HG02623 (cell line): ENCODE measurements at regions not wholly inside any gene's neighbourhood (a gene's known extent, or its start where the extent isn't known, plus 50 kb on each side); places are given as distances from the start of the nearest gene placed in this dataset.

Experiments used
- ATAC-seq: cut with Tn5 transposase; IDR thresholded peaks from one replicate; pipeline ENCODE4 v1.9.1; 2021; ENCODE audit warnings: moderate library complexity; ENCODE audit not compliant: unreplicated experiment

DNA sequence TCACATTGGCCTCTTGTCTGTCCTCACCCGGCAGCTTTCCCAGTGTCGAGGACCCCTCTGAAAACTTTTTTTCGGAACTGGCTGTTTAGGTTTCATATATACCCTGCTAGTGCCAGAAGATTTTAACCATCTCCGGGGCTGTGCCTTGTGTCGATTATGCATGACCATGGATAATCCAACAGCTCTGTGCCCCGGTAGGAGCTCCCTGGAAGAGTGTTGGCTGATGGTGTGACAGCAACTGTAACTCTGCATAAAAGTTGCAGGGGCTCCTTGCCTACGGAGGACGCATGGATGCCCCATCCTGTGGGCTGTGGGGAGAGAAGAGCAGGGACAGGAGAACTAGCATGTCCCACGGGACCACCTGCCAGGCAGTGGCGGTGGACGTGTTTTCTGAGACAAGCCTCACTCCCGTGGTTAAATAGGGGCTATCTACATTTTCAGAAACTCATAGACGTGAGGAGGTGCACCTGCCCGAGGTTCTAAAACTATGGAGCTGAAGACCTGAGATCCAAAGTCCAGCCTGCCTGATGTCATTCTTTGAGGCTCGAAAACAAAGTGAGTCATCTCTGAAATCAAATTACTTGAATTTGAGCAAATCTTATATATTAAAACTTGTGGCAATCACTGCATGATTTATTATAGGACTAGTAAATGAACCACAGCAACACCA is 437.2 kb upstream of the HS6ST1 start:
- ATAC-seq: no peak

DNA sequence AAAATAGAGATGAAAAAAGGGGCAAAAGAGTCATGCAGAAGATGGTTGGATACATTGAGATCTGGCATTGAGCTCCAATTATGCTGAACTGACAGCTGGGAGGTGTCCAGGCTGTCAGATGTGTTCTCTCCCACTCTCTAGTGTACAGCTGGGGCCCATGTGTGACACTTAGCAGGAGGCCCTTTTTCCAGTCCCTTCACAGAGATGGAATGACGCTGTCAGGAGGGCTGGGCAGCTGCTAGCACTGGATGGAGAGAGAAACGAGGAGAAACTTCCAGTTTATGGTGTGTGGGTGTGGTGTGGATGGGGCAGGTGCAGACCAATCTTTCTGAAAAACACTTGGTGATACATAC is 437.7 kb upstream of the HS6ST1 start:
- ATAC-seq: no peak

DNA sequence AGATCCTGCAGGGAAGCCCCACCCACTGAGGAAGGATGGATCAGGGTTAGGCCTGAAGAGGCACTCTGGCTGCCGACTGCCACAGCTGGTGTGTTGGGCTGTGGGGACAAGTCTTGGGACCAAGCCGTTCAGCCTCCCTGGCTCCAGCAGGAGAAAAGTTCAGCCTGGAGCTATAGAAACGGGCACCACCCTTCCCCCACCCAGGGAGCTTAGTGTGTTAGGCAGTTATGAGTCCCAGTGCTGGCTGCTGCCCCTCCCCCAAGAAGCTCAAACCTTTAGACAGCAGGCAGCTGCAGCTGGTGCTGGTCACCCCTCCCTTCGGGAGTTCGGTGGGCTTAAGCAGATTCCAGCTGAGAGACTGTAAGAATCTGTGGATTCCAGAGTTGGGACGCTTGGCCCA is 447.1 kb upstream of the HS6ST1 start:
- no peak for ATAC-seq

DNA sequence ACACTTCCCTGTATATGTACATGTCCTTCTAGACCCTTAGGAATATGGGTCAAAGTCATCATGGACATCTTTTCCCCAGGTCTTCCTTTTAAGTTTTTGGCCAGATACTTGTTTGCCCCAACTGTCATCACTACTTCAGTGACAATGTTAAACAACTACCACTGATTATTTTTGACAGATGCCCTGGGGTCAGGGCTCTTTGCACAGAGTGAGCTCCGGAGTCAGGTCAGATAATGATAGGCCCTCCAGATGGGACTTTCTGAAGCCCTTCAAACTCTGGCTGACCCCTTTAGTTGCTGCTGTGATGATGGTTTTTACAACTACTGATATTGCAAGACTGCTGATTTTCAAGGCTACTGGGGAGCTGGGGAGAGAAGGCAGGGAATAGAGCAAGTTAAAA is 449.4 kb upstream of the HS6ST1 start:
- ATAC-seq: no peak

DNA sequence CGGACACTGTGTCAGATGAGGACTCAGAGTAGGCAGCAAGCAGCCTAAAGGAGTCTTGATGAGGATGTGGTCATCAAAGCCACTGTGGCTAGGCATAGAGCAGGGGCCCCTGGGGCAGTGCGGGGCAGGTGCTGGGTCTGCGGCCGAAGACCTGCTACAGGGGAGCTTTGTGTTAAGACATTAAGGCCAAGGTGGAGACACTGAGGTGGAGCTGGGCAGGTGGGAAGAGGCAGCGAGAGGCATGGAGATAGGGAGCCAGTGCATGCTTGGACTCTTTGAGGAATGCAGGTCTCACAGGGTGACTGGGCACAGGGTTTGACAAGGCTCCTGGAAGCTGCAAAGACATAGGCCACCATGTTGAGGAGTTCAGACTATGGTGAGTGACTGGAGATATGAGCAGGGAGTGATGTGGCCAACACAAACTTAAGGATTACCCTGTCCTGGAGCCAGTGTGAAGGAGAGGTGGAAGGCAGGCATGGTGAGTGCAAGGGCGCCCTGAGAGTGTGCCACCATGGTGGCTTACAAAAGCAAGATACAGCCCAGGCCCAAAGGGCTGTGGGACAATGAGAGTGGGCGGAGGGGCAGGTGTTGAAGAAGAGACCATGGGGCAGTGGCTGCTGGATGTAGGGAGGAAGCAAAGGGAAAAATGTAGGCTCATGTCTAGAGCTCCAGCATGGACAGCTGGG is 450.9 kb upstream of the HS6ST1 start:
- ATAC-seq: no peak

DNA sequence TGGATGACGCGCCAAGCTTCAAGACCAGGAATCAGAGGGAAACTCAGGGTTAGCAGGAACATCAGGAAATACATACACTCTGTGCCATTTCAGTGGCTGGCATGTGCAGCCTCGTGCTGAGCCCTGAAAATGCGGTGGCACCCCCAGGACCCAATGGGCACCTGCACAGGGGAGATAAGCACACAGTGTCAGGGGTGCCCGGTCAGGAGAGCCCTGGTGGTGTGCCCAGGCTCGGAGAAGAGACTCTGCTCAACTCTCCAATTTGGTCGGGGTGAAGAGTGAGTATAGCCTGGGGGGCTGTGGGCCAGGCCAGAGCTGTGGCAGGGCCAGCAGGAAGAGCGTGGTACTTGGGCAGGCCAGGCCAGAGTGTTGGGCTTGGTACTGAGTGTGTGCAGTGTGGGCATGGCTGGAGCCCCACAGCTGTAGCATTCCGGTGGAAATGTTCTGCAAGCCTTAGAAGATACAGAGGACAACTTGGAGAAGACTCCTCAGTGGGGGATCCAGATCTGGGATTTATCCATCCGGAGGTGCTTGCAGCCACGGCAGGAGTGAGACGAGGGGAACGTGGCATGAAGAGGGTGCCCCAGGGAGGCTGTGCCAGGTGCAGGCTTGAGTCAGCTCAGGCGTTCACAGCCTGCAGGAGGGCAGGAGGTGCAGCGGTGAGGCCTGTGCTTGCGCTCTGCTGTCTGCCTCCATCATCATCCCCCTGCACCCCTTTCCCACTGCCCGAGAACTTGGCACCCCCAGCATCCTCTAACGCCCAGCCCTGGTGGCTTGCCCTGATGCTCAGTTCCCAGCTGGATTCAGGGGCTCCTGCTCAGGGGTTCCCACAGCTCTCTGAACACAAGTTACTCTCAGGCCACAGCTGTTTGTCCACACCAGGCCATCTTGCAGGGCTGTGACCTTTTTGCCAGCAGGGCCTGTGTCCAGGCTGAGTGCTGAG is 451.7 kb upstream of the HS6ST1 start:
- no peak for ATAC-seq

DNA sequence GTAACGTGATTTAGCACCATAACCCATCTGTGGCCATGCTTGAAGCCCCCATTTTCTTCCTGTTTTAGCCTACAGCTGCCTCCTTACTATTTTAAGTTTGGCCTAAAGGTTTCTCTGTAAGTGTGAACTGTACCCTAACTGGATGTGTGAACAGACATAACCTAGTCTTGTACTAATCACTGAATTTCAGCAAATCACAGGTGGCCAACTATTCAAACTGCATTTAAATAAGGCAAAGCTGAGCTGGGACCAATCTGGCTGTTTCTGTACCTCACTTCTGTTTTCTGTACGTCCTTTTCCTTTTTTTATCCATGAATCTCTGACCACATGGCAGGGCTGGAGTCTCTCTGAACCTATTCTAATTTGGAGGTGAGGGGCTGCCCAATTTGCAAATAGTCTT is 452.7 kb upstream of the HS6ST1 start:
- no peak for ATAC-seq

DNA sequence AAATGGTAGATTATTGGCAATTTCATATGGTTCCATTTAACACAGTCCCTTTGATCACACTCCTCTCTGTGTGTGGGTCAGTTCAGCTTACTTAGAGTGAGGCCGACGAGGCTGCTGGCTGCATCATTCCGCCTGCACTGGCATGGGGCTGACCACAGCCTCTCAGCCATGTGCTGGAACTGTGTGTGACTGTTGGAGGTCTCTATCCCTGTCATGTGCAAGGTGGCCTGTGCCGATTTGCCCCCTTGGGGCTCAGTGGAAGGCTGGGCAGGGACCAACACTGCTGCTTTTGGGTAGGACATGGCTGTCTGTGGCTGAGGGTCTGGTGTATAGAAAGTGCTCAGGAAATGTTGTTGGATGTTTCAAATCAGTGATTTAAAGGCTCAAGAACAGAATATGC is 454.0 kb upstream of the HS6ST1 start:
- no peak for ATAC-seq

DNA sequence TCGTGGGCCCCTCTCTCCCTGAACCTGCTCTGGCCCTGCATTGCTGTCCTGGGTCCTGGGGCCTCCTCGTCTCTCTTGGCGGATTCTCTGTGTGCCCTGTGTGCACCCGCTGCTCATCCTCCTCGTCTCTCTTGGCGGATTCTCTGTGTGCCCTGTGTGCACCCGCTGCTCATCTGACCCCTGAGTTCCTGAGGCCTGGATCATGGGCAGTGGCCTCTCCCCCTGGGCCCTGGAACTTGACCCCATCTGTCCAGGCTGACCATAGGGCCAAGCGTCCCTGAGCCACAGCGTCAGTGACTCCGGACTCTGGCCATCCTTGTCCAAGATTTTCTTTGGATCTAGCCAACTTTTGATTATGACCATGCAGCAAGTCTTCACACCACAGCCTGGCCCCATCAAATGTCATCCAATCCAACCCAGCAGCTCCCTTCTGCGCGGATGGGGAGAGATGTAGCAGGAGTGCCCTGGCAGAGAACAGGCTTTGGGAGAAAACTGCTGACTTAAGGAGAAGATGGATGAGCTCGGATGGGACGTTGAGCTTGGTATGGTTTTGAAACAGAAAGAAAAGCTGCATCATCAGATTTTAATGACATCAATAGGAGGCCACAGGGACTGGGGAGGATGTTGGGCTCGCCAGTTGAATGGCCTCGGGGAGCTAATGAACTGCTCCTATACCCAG is 455.1 kb upstream of the HS6ST1 start:
- ATAC-seq: no peak

DNA sequence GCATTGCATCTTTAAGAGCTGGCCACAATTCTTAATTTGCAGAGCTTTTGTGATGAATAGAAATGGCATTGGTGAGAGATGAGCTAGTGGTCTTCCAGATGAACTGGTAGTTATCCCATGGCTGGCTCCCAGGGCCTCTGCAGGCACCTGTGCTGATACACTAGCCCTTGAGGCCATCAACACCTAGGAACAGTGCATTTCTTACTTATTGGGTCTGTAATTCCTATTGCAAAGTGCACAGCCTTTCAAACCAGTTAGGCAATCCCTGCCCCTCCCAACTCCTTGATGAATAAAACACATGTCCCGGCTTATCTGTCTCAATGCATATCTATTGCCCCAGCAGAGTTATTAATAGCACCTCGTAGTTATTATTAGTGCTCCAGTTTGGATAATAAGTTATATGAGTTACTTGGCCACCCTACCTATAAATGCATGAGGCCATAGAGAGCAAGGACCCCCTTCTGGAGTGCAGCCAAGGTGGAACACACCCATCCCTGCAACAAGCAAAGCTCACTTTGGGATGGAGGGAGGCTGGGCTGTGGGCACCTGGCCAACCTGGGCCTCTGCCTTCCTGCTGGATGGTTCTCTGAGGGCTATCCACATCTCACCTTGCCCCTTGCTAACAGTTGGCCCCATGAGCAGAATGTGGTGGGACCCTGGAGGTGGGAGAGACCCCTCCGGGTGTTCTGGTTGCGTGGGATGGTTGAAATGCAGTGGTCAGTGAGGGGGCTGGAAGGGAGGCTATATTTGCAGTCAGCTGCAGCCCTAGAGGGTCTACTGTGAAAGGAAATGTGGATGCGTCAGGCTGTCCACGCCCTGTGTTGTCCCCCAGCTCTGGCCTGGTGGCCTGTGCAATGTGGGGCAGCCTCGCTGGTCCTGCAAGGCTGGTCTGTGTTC is 455.9 kb upstream of the HS6ST1 start:
- no peak for ATAC-seq

DNA sequence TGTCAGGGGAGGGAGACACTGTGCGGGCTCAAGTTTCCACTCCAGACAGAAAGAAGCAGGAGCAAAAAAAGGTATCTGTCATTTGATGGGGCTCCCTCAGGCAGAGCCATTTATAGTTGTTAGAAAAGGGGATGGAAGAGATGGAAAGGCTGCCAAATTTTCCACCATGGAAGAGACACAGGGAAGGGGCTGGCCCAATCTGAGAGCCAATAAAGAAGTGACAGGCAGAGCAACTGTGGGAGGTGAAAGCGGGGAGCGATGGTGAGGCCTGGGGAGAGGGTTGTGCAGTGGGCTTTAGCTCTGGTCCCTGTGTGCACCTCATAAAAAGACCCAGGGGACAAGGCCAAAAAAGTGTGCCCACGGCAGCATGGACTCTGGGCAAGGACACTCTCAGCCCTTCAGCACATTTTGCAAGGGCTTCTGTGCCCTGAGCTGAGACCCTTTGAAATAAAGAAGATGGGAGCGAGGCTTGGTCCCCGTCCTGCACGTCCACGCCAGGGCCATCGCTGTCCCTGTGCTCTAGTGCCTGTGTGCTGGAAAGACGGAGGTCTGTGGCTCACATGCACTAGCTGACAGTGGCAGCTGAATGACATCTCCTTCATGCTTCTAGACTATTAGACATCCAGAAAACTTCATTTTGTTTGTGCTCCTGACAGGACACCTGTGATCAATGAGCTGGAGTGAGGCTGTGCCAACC is 456.7 kb upstream of the HS6ST1 start:
- ATAC-seq: no peak

DNA sequence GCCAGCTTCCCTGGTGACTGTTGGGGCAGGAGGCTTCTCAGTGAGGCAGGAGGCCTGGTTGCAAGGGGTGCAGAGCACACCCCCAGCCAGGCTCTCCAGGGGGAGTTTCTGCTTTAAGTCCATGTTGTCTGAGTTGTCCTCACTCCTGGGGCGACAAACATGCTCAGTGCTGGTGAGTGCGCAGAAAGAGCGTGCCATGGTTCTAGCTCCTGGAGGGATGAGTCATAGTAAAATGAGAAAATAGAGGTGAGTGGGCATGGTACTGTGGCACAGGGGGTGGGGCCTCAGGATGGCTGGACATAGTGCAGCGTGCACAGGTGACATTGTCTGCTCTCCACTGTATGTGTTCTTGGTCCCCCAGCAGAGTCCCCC is 457.2 kb upstream of the HS6ST1 start:
- ATAC-seq: no peak

DNA sequence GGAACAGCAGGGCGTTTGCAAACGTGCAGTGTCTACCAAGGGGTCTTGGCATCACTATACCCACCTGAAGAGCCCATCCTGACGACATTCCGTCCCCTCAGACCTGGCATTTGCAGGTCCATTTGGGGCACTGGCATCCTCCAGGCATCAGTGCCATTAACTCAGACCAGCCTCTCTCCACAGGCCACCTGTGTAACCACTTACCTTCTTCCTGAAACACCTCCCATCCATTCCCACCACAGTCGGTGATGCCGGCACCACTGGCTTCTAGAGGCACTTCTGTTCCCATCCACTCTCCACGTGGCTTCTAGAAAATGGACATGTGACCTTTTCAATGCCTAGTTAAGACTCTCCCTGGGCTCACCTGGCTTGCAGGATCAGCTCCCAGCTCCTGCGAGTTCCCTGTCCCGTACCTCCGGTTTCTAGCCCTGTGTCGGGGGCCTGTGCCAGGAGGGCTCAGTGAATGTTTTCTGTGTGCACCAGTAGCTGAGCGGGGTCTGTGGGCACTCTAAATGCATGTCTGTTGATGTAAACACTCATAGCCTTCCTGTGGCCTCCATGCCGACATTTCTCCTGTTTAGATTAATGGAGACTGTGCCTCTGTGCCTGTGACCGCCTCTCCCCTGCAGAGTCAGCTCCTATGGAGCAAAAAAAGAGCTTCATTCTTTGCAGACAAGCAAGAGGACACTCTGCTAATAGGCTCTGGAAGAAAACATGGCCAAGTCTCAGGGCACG is 458.0 kb upstream of the HS6ST1 start:
- ATAC-seq: no peak

DNA sequence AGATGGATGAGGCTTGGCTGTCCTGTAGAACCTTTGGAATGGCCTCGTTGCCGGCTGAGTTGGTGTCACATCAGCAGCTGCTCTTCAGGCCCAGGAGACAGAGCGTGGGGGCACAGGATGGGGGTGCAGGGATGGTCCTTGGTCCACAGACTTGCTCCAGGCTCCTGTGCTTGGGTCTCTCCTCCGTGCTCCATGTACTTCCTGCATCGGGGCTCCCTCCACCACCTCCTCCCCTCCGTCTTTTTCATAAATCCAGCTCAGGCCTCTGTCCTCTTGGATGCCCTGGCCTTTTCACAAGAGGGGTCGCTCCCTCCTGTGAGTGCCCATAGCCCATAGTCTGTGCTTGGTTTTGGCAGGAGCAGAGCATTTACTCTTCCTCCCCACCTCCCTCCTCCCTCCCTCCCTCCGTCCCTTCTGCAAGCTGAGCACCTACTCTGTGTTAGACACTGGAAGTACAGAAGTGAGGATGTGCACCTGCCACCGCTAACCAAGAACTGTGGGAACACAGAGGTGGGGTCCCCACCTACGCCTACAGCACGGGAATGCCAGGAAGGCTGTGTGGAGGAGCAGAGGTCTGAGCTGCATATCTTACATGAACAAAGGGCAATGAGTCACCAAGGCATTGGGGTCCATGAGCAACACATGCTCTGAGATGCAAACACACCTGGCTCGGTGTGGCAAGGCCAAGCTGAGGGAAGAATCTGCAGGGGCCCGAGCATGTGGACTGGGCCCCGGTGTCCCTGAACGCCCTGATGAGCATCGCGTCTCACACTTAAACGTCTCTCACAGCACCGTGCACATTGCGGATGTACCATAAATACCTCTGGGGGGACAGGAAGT is 458.7 kb upstream of the HS6ST1 start:
- no peak for ATAC-seq

DNA sequence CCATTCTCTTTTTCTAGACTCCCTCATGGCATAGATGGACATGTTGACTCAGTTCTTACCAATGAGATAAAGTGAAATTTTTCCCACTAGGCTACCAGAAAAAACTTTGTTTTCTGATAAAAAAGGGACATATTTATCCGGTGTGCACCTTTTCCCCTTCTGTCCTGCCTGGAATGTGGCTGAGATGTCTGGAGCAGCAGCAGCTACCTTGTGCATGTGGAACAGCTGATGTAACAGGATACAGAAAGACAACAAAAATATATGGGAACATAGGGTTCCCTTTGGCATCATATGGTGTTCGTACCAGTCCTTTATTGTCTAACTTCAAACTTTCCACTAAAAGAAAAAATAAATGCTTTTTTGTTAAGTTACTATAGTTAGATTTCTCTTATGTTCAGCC is 460.2 kb upstream of the HS6ST1 start:
- no peak for ATAC-seq

DNA sequence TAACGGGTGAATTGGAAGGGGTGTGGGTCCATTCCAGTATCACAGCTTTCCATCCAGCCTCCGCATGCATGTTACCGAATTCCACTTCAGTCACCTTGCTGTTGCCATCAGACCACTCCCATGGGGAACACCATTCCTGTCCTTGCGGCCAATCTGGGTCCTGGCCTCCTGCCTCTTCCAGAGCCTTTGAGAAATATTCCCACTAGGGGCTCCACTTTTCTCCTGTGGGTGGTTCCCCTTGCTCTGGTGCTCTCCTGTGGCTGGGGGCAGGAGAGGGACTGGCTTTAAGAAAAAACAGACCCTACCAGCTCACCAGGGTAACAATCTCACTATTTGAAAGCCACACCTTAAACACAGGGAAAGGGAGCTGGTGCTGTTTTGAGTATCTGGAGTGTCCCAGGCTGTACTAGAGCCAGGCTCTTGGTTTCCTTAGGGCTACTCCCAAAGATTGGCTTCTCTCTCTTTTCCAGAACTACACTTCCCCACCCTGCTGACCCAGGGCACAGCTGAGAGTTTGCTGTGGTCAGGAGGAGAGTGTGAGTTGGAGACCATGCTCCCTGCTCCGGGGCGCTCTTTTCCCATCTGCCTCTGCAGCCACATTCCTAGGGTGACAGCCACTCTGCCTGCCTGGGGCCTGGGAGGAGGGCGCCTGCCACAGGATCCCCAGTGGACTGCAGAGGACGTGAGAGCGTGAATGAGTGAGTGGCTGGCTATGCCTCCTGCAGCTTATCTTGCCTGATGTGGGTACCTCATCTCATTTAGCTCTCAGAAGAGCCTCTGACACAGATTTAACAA is 460.8 kb upstream of the HS6ST1 start:
- ATAC-seq: no peak

DNA sequence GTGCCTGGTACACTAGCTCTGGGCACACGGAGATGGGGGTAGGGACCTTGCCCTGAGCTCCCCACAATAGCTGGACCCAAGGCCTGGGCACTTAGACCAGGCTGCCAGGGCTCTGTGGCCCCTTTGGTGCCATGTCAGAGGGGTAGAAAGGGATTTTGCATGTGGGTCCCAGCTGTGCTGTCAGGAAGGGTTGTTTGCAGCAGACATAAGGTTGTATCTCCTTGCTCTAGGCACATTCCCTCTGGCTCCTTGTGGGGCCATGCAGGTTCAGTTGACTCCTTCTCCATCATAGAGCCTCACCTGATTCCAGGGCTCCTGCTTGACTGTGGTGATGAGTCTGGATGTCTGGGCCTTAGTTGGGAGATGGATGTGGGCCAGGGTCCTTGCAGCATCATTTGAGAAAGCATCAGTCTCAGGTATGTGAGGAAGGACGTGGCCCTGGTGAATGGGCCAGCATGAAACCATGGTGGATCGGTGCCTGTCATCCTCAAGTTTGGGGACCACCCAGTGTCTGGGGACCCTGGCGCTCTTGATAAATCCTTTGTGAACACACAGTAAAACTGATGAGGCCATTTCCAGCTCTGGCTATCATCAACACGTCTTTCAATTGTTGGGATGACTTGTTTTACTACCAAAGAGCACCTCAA is 461.9 kb upstream of the HS6ST1 start:
- no peak for ATAC-seq
